ENCODE measurements at regions not wholly inside any gene's neighbourhood (a gene's known extent, or its start where the extent isn't known, plus 50 kb on each side); places are given as distances from the start of the nearest gene placed in this dataset.

GRCh38 chr6:148068437-148069061 lies 274.1 kb upstream of the SASH1 start:
- DNase-seq, result no peak

- no peak for DNase-seq
Observed at GRCh38 chr6:148069256-148069655, 273.4 kb upstream of the SASH1 start.

GRCh38 chr6:148074291-148074690 lies 268.3 kb upstream of the SASH1 start:
- no peak for DNase-seq

- DNase-seq, result no peak
Observed at GRCh38 chr6:148074738-148075137, 267.9 kb upstream of the SASH1 start.

- no peak for DNase-seq
Observed at GRCh38 chr6:148075352-148075751, 267.3 kb upstream of the SASH1 start.

- DNase-seq, result no peak
Observed at GRCh38 chr6:148076051-148076450, 266.6 kb upstream of the SASH1 start.

GRCh38 chr6:148080315-148080714 lies 262.3 kb upstream of the SASH1 start:
- no peak for DNase-seq

- no peak for DNase-seq
Observed at GRCh38 chr6:148081076-148081475, 261.6 kb upstream of the SASH1 start.

GRCh38 chr6:148082044-148082443 lies 260.6 kb upstream of the SASH1 start:
- DNase-seq, result no peak

GRCh38 chr6:148082696-148083095 lies 259.9 kb upstream of the SASH1 start:
- DNase-seq, result no peak

GRCh38 chr6:148085631-148086331 lies 256.9 kb upstream of the SASH1 start:
- no peak for DNase-seq

GRCh38 chr6:148086386-148086785 lies 256.3 kb upstream of the SASH1 start:
- no peak for DNase-seq

- no peak for DNase-seq
Observed at GRCh38 chr6:148086843-148087242, 255.8 kb upstream of the SASH1 start.

GRCh38 chr6:148087659-148088058 lies 255.0 kb upstream of the SASH1 start:
- no peak for DNase-seq

- DNase-seq, result no peak
Observed at GRCh38 chr6:148090326-148090725, 252.3 kb upstream of the SASH1 start.

- DNase-seq, result no peak
Observed at GRCh38 chr6:148091394-148091793, 251.2 kb upstream of the SASH1 start.

GRCh38 chr6:148103436-148103835 lies 239.2 kb upstream of the SASH1 start:
- no peak for DNase-seq

GRCh38 chr6:148104131-148104530 lies 238.5 kb upstream of the SASH1 start:
- DNase-seq, result no peak

GRCh38 chr6:148105695-148106094 lies 236.9 kb upstream of the SASH1 start:
- no peak for DNase-seq

- no peak for DNase-seq
Observed at GRCh38 chr6:148107911-148108310, 234.7 kb upstream of the SASH1 start.

GRCh38 chr6:148109732-148110131 lies 232.9 kb upstream of the SASH1 start:
- peak; percentile 52 for DNase-seq

- no peak for DNase-seq
Observed at GRCh38 chr6:148110925-148111324, 231.7 kb upstream of the SASH1 start.

- no peak for DNase-seq
Observed at GRCh38 chr6:148112851-148113319, 229.8 kb upstream of the SASH1 start.

- no peak for DNase-seq
Observed at GRCh38 chr6:148116001-148116400, 226.6 kb upstream of the SASH1 start.

GRCh38 chr6:148118244-148118643 lies 224.4 kb upstream of the SASH1 start:
- DNase-seq, result no peak
